ENCODE measurements at regions not wholly inside any gene's neighbourhood (a gene's known extent, or its start where the extent isn't known, plus 50 kb on each side); places are given as distances from the start of the nearest gene placed in this dataset.

DNA sequence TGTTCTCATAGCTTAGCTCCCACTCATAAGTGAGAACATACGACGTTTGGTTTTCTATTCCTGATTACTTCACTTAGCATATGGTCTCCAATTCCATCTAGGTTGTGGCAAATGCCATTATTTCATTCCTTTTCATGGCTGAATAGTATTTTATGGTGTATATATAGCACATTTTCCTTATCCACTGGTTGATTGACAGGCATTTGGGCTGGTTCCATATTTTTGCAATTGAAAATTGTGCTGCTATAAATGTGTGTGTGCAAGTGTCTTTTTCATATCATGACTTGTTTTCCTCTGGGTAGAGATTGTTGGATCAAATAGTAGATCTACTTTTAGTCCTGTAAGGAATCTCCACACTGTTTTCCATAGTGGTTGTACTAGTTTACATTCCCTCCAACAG is 133.0 kb upstream of the TAB2 start:
- no peak for DNase-seq (ENCODE audit: low spot score)

GRCh38 chr6:149185799-149186357 is 131.6 kb upstream of the TAB2 start:
- DNase-seq (ENCODE audit: low spot score), result no peak

- DNase-seq (ENCODE audit: low spot score), result no peak
These were observed 130.6 kb upstream of the TAB2 start for GRCh38 chr6:149186873-149187272.

DNA sequence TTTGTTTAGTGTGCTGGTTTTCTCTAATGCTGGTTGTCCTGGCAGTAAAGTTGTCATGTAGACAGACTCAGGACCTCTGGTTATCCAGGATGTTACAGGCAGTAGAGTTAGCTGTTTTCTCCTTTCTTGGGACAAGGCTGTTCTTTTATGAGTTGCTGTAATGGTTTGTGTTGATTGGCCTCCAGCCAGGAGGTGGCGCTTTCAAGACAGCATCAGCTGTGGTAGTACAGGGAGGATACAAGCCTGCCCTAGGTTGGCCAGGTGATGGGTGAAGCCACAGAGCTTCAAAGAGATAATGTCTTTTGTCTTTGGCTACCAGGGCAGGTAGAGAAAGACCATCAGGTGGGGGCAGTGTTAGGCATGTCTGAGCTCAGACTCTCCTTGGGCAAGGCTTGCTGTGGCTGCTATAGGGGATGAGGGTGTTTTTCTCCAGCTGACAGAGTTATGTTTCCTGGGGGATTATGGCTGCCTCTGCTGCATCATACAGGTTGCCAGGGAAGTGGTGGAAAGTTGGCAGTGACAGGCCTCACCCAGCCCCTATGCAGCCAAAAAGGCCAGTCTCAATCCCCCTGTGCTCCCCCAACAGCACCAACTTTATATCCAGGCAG is 127.2 kb upstream of the TAB2 start:
- no peak for DNase-seq (ENCODE audit: low spot score)

- no peak for DNase-seq (ENCODE audit: low spot score)
These were observed 122.5 kb upstream of the TAB2 start for GRCh38 chr6:149194820-149195558.

DNA sequence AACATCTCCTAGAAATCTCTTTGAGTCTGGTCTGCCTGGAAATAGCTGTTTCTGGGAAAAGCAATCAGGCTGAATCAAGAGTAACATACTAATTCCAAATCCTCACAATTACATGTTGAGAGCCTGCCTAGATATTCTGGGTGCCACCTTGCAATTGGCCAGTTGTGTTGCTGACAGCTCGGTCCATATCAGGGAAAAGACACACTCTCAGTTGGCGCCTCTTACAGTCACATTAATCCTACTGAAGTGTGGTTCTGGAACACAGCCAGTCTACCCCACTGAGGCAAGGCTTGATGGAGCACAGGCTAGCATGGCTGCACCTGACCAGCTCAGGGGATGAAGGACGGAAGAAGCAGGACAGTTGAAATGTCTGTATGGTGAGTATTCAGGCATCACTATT is 121.4 kb upstream of the TAB2 start:
- no peak for DNase-seq (ENCODE audit: low spot score)

DNA sequence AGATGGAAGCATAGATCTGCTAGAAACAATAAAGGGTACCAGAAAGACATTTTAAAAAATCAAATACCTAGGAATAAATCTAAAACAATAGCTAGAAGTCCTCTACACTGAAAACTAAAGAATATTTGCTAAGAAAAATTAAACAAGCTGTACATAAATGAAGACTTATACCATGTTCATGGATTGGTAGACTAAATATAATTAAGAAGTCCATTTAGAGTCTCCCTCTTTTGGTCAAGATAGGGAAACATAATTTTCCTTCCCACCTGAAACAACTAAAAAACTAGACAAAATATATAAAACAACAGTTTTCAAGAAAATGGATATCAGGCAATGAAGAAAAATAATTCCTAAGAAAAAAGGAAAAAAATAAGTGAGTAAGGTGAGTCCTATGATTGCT is 120.0 kb upstream of the TAB2 start:
- no peak for DNase-seq (ENCODE audit: low spot score)

- no peak for DNase-seq (ENCODE audit: low spot score)
These were observed 119.2 kb upstream of the TAB2 start for GRCh38 chr6:149198265-149198664.

DNA sequence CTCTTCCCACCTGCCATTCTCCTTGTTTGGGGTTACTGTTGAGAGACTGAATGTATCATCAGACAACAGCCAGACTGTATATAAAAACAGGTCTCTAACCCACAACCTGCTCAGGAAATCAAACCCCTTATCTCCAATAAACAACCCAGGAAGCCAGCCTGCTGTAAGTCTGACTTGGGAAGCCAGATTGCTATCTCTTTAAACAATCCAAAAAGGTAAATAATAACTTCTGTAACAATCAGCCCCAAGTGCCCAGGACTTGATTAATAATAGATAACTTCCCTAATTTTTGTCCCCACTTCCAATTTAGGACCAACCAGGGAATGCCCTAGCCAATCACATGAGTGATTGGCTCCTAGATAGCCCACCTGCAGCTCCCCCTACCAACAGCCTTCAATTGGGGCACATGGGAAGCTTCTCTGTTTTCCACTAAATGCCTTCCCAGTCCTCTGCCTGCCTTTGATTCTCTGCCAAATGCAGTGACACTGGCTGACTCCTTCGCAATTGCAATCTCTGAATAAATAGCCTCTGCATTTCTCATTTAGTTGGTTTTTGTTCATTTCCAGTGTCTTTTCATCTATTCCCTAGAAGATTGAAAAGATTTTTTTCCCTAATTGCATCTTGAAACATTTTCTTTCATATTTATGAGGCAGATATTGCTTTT is 117.1 kb upstream of the TAB2 start:
- peak; percentile 48 for DNase-seq (ENCODE audit: low spot score)

- DNase-seq (ENCODE audit: low spot score), result peak; percentile 49
These were observed 116.3 kb upstream of the TAB2 start for GRCh38 chr6:149201068-149201655.

DNA sequence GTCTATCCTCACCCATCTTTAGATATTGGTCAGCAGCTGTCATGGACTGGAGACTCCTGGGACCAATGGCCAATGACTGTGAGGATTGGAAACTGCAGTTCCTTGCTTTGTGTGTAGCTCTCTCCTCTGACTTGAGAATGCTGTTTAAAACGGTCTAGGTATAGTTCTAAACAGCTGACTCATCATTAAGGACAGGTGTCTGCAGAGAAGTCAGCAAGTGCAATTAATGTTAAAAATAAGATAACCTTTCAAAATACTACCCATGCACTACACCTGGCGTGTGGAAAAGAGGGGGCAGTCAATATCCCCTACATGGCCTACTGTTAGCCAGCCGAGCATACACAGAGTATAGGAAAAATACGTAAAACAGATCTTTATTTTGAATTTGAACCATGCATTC is 115.4 kb upstream of the TAB2 start:
- no peak for DNase-seq (ENCODE audit: low spot score)

DNA sequence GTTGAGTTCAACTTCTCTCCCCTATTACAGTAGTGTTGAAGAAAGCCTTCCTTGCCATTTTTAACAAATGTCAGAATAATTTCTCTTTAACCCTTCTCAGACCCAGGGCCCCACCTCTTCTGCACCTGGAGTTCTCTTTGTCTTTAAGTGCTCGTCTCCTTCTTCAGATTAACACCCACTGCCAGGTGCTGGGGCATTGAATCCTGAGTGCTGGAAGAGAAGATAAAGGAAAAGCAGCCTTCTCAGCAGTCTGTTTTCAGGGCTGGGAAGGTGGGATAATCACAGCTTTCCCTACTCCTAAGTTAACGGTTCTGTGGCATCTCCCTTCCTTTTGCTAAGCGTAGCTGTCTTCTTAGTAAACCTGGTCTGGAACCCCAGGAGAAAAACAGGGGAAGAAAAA is 114.6 kb upstream of the TAB2 start:
- DNase-seq (ENCODE audit: low spot score), result no peak

DNA sequence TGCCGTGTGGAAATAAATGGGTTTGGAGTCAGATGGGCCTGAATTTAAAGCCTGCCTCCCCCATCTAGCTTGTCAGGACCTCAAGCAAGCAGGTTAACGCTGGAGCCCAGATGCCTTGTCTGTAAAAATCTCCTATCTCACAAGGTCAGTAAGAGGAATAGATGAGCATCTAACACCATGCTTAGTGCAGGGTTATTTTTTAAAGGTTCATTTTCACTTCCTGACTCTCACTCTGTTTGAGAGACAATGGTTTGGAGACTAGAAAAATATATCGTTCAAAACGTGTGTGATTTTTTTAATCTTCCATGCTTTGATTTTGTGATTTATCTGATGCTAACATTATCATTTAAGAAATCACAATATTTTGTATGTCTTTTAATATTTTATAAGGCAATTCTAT is 114.0 kb upstream of the TAB2 start:
- no peak for DNase-seq (ENCODE audit: low spot score)

DNA sequence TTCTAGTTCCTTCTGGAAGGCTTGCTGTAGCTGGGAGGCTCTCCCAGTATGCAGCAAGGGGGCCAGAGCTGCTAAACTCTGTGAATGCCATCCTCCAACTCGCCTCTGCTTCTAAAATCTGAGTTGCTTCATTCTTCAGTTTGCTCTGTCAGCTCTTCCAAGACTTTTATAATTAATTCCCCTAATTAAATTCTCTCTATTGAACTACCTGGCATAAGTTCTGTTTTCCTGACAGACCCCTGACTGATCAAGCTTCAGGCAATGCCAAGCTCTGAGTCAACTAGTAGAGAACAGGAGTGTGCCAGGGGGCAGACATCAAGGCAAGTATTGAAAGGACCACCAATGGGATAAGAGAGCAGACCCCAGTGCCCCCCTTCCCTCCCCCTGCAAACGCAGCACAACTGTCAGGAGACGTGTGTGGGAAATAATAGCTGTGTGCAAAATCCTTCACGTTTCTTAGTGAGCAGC is 109.3 kb upstream of the TAB2 start:
- peak; percentile 58 for DNase-seq (ENCODE audit: low spot score)

- no peak for DNase-seq (ENCODE audit: low spot score)
These were observed 107.4 kb upstream of the TAB2 start for GRCh38 chr6:149209871-149210775.

- DNase-seq (ENCODE audit: low spot score), result no peak
These were observed 106.4 kb upstream of the TAB2 start for GRCh38 chr6:149211046-149211571.

- DNase-seq (ENCODE audit: low spot score), result peak; percentile 56
These were observed 105.3 kb upstream of the TAB2 start for GRCh38 chr6:149212206-149212605.

DNA sequence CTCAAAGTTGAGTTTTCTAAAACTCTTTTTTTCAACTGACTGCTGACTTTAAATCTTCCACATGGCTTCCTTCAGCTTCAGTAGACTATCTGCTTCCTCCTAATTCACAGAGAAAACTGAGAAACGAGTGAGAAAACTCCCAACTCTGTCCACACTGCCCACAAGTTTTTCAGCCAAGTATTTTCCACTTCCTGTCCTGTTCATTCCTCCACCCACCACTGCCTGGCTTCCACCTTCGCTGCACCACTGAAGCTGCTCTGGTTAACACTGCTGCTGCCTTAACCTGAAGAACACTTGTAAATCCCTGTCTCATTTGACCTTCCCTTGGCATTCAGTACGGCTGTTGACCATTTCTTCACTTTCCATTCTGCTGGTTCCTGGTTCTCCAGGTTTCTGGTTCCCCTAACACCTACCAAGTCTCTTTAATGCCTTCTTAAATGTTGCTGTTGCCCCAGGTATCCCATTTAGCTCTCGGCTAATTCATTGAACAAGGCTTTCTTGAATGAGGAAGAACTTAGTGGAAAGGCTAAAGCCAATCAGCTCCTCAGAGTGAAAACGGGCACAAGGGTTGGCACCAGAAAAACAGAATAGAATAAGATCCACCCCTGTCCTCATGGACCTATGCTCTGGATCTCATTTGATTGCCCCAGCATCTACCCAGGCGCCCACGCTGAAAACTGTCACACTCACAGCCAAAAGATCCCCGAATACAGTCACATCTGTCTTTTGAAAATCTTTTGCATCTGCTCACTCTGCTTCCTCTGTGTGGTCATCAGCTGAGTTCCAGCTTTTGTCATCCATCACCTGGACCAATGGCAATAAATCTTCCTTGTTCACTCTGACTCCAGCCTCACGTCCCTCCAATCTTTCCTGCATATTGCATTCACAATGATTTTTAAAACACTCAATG is 104.4 kb upstream of the TAB2 start:
- no peak for DNase-seq (ENCODE audit: low spot score)

- no peak for DNase-seq (ENCODE audit: low spot score)
These were observed 103.7 kb upstream of the TAB2 start for GRCh38 chr6:149213829-149214228.

GRCh38 chr6:149216459-149216858 is 101.1 kb upstream of the TAB2 start:
- no peak for DNase-seq (ENCODE audit: low spot score)
